ENCODE measurements at regions not wholly inside any gene's neighbourhood (a gene's known extent, or its start where the extent isn't known, plus 50 kb on each side); places are given as distances from the start of the nearest gene placed in this dataset.

DNA sequence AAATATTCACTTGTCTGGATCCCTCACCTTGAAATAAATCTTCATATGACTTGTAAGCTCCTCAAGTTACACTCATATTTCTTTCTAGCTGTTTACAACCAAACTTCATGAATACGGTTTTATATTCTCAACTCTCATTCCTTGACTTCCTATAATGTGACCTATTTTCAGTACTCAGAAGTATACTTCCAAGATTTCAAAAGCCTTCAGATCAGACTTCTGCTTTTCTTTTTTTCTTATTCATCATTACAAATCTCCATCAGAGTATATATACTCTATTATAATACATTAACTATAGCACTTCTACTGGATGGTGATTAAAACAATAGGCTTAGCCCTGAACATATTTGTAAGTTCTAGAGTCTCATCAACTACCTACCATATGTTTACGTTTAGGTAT is 123.6 kb upstream of the ALCAM start:
- no peak for TF ChIP-seq YY1 (IDR thresholded peaks at IDR 0.05; ENCODE audit: insufficient read depth, insufficient read length)
- no peak for TF ChIP-seq ZNF274 (IDR thresholded peaks at IDR 0.05; ENCODE audit: low read depth, low read length)
- no peak for TF ChIP-seq SUZ12 (IDR thresholded peaks at IDR 0.05; ENCODE audit: extremely low read depth, insufficient read depth, insufficient read length)
